ENCODE measurements at regions not wholly inside any gene's neighbourhood (a gene's known extent, or its start where the extent isn't known, plus 50 kb on each side); places are given as distances from the start of the nearest gene placed in this dataset.
A peak's percentile ranks its signal among the peaks of the same experiment; 100 is the strongest.

DNA sequence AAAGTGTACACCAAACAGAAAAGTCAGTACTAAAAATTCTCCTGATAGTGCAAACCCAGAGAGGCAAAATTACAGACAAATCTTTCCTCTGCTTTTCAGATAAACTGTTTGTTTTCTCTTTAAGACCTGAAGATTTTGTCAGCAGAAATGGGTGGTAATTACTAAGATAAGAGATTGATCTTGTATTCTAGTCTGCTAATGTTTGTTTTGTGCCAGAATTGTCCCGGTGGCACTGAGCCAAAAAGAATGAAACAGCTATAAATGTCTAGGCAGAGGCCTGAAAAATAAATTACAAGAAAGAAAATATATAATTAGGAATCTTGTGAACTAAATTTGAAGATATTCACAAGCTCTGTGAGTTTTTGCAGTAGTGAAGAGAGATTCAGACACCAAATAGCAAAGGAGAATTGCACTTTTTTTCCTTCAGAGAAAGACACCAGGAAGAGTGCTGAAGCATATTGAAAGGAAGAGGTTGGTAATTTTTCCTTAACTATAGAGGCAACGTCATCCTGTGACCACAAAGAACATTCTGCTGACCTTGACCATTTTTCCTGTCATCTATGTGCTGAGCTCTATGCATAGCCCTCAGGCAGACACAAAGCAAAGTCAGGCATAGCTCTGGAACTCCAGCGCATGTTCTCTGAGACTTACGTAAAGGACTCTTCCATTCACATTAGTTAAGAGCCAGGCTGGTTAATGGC is 314.5 kb upstream of the RASGEF1B start:
- H3K36me3 ChIP-seq (ENCODE audit: insufficient read depth, low read length), result no peaks in the 10 kb centered on the region
- H2AFZ ChIP-seq (ENCODE audit: low read length), result 0 out of 2 replicates have a peak overlapping the region, but pooled peaks have one; percentile 10
- TF ChIP-seq CTCF (IDR thresholded peaks at IDR 0.05; ENCODE audit: low read length) (no peak), EZH2 (IDR thresholded peaks at IDR 0.05; ENCODE audit: borderline replicate concordance, low read length) (no peak)
- no peaks in the 10 kb centered on the region for H3K4me1 ChIP-seq (ENCODE audit: insufficient read depth, low read length, severe bottlenecking)
- H3K27ac ChIP-seq (ENCODE audit: low read depth, low read length, poor library complexity, severe bottlenecking), result no peak overlapping the region
- H3K4me3 ChIP-seq (ENCODE audit: low read depth, low read length, poor library complexity, severe bottlenecking), result no peak overlapping the region
- H3K9me3 ChIP-seq (ENCODE audit: low read length), result no peaks in the 10 kb centered on the region
- no peaks in the 10 kb centered on the region for H4K20me1 ChIP-seq (ENCODE audit: insufficient read depth, low read length)
- no peak overlapping the region for H3K4me2 ChIP-seq (ENCODE audit: low read length)
- no peaks in the 10 kb centered on the region for H3K27me3 ChIP-seq (ENCODE audit: insufficient read depth, low read length)
- H3F3A ChIP-seq (ENCODE audit: insufficient read depth, low read length), result no peaks in the 10 kb centered on the region
- no peaks in the 10 kb centered on the region for H3K9me2 ChIP-seq (ENCODE audit: low read depth, low read length)
- no peak overlapping the region for H3K9ac ChIP-seq (ENCODE audit: low read length)
- no peaks in the 10 kb centered on the region for H3K79me2 ChIP-seq (ENCODE audit: insufficient read depth, low read length)

GRCh38 chr4:81785338-81785737 is 313.6 kb upstream of the RASGEF1B start:
- H4K20me1 ChIP-seq (ENCODE audit: insufficient read depth, low read length), result no peaks in the 10 kb centered on the region
- no peak overlapping the region for H3K9ac ChIP-seq (ENCODE audit: low read length)
- H3K79me2 ChIP-seq (ENCODE audit: insufficient read depth, low read length), result no peaks in the 10 kb centered on the region
- no peak overlapping the region for H3K27ac ChIP-seq (ENCODE audit: low read depth, low read length, poor library complexity, severe bottlenecking)
- TF ChIP-seq CTCF (IDR thresholded peaks at IDR 0.05; ENCODE audit: low read length), result no peak
- TF ChIP-seq EZH2 (IDR thresholded peaks at IDR 0.05; ENCODE audit: borderline replicate concordance, low read length), result no peak
- no peaks in the 10 kb centered on the region for H3K4me1 ChIP-seq (ENCODE audit: insufficient read depth, low read length, severe bottlenecking)
- H3F3A ChIP-seq (ENCODE audit: insufficient read depth, low read length), result no peaks in the 10 kb centered on the region
- 0 out of 2 replicates have a peak overlapping the region, but pooled peaks have one; percentile 10 for H2AFZ ChIP-seq (ENCODE audit: low read length)
- H3K4me2 ChIP-seq (ENCODE audit: low read length), result no peak overlapping the region
- H3K36me3 ChIP-seq (ENCODE audit: insufficient read depth, low read length), result no peaks in the 10 kb centered on the region
- H3K27me3 ChIP-seq (ENCODE audit: insufficient read depth, low read length), result no peaks in the 10 kb centered on the region
- H3K4me3 ChIP-seq (ENCODE audit: low read depth, low read length, poor library complexity, severe bottlenecking), result no peak overlapping the region
- no peaks in the 10 kb centered on the region for H3K9me3 ChIP-seq (ENCODE audit: low read length)
- no peaks in the 10 kb centered on the region for H3K9me2 ChIP-seq (ENCODE audit: low read depth, low read length)

GRCh38 chr4:81783558-81783957 is 311.9 kb upstream of the RASGEF1B start:
- Histone ChIP-seq H3K27ac (ENCODE audit: low read depth, low read length, poor library complexity, severe bottlenecking) (no peak overlapping the region), H3K9me3 (ENCODE audit: low read length) (no peaks in the 10 kb centered on the region), H3K9ac (ENCODE audit: low read length) (no peak overlapping the region), H3K27me3 (ENCODE audit: insufficient read depth, low read length) (no peaks in the 10 kb centered on the region), H3K36me3 (ENCODE audit: insufficient read depth, low read length) (no peaks in the 10 kb centered on the region), H3K4me3 (ENCODE audit: low read depth, low read length, poor library complexity, severe bottlenecking) (no peak overlapping the region), H3K4me2 (ENCODE audit: low read length) (no peak overlapping the region), H3K4me1 (ENCODE audit: insufficient read depth, low read length, severe bottlenecking) (no peaks in the 10 kb centered on the region), H2AFZ (ENCODE audit: low read length) (no peak overlapping the region), H3K9me2 (ENCODE audit: low read depth, low read length) (no peaks in the 10 kb centered on the region), H4K20me1 (ENCODE audit: insufficient read depth, low read length) (no peaks in the 10 kb centered on the region), H3K79me2 (ENCODE audit: insufficient read depth, low read length) (no peaks in the 10 kb centered on the region), H3F3A (ENCODE audit: insufficient read depth, low read length) (no peaks in the 10 kb centered on the region)
- no peak for TF ChIP-seq EZH2 (IDR thresholded peaks at IDR 0.05; ENCODE audit: borderline replicate concordance, low read length)
- TF ChIP-seq CTCF (IDR thresholded peaks at IDR 0.05; ENCODE audit: low read length), result no peak

All from OCI-LY1 (cell line).